Epithelial cell of proximal tubule (primary cell): ENCODE measurements at regions not wholly inside any gene's neighbourhood (a gene's known extent, or its start where the extent isn't known, plus 50 kb on each side); places are given as distances from the start of the nearest gene placed in this dataset.

Experiments
- DNase-seq: peaks from one replicate; pipeline ENCODE4 v3.0.0-alpha.2; 2011; ENCODE audit warnings: low read depth
- H3K4me3 ChIP-seq: 2 replicates; pipeline ENCODE4 v1.5.1; 2011; ENCODE audit warnings: low read depth, mild to moderate bottlenecking, low read length
- TF ChIP-seq, protein P1 (sequence below): conservative IDR thresholded peaks from 2 replicates; pipeline ENCODE4 v1.5.1; 2012; ENCODE audit warnings: low read depth, mild to moderate bottlenecking, low read length

DNA sequence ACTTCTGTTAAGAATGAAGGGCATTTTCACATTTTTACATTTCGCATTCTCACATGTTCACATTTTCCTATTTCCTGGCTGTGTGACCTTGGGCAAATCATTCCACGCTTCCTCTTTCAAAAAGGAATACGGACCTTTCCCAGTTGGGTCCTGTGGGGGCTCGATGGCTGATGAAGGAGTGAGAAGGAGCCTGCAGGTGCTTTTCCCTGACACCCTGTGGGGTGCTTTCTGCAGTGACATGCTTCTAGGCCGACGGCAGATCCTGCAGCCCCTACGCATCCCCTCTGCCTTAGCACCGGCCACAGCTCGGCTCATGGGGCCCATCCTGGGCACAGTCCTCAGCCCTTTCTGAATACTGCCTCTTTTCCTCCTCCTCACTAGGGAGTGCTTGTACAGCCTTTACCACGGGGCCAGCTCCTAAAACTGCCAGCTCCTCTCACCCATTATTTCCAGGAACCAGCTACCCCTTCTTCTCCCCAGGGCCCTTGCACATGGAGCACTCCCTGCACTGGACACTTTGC is 91.0 kb downstream of the FOXL1 start:
- TF ChIP-seq, protein P1, sequence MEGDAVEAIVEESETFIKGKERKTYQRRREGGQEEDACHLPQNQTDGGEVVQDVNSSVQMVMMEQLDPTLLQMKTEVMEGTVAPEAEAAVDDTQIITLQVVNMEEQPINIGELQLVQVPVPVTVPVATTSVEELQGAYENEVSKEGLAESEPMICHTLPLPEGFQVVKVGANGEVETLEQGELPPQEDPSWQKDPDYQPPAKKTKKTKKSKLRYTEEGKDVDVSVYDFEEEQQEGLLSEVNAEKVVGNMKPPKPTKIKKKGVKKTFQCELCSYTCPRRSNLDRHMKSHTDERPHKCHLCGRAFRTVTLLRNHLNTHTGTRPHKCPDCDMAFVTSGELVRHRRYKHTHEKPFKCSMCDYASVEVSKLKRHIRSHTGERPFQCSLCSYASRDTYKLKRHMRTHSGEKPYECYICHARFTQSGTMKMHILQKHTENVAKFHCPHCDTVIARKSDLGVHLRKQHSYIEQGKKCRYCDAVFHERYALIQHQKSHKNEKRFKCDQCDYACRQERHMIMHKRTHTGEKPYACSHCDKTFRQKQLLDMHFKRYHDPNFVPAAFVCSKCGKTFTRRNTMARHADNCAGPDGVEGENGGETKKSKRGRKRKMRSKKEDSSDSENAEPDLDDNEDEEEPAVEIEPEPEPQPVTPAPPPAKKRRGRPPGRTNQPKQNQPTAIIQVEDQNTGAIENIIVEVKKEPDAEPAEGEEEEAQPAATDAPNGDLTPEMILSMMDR: no peak
- H3K4me3 ChIP-seq: no peak overlapping the region
- DNase-seq: no peak

DNA sequence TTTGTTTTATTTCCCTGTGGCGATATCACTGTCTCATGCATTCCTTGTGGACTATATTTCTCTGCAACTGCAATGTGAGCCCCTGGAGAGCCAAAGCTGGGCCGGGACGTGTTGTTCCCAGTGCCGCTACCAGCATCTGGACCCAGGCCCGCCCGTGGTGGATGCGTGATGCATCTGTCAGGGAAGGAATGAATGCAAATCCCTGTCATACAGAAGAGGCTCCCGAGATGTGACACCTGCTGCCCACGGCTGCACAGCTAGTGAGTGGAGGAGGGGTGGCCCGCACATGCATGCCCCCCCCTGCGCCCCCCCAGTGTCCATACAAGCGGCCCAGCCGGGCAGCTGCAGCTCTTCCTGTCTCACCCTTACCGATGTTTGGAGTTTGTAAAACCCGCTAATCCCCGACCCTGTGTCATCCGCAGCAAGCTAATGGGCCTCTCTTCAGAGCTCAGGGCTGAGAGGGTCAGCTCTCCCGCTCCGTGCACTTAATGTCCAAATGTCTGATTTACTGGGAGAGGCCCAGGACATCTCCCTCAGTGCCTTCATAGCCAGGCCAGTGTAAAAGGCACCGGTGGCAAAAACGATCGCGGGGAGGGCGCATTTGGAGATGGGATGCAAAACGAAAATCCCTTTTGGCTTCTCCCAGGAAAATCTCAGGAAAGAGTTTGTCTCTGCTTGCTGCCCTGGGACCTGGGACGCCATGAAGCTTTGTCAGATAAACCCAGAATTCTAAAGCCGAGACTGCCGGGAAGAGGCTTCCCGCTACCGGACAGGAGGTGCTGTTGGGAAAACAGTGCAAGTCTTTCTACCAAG is 91.8 kb downstream of the FOXL1 start:
- no peak overlapping the region for H3K4me3 ChIP-seq
- TF ChIP-seq, protein P1: no peak
- DNase-seq: no peak

DNA sequence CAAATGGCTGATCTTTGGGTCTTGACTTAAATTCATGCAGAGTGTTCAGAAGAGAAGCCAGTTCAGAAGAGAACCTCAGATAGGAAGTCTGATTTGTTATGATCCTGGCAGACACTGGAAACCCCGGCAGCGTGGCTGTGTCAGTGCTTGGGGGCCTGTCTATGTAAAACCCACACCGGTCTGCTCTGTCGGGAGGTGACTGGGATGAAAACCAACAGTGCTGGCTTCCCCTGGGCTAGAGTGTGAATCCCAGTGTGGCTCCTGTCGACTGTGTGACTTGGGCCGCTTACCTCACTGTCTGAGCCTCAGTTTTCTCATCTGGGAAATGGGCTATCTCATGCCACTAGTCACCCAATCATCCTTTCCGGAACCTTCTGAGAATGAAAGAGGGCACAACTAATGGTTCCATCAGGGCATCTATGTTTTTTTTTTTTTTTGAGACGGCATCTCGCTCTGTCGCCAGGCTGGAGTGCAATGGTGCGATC is 92.4 kb downstream of the FOXL1 start:
- H3K4me3 ChIP-seq: no peak overlapping the region
- TF ChIP-seq, protein P1: no peak
- DNase-seq: no peak

DNA sequence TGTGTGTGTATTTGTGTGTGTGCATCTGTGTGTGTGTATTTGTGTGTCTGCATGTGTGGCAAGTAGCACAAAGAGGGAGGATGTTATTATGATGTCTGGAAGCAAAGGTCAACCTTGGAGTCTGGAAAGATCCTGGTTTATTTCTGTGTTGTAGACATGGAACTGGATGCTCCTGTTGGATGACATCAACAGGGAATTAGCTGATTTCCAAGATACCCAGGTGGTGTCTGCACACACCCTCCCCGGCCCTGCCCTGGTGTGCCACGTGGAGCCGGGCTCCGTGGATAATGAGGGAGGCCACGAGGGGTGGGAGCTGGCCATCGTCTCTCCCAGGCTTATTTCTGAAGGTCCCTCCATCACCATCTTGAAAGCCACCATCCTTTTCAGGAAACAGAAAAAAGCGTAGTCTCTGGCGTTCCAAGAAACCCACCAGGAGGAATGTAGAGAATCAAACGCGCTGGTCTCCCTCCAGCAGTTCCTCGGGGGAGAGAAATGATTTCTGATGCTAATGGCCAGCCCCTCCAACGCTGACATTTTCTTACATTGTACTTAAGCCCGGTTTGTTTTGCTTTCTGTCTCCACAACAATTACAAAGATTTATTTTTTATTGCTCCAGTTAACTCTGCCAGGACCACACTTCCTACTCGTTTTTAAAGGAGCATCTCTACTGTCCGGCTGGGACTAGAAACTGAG is 93.3 kb downstream of the FOXL1 start:
- no peak overlapping the region for H3K4me3 ChIP-seq
- no peak for DNase-seq
- TF ChIP-seq, protein P1: no peak

DNA sequence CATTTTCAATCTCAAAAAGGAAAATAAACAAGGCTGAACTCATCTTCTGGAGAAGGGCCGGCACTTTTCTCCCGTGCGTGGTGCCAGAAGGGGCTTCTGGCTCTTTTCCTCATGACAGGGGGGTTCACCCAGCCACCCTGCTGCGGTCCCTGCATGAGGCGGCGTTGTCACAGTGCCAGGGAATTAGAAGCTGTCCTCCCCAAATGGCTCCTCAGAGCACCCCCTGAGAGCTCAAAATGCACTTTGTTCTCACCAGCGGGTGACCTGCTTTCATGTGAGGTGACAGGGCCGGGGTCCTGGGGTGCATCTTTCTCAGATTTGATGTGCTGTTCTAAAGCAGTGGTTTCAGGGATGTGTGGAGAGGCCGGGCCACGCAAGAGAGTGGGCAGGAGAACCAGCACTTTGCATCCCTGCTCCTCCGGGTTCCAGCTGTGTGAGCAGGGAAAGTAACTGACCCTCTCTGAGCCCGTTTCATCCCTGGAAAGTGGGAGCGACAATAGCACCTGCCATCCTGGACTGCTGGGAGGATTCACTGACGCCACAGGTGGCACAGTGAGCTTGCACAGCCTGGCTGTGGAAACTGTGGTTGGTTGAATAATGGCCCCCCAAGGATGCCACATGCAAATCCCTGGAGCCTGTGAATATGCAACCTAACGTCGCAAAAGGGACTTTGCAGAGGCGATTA is 94.0 kb downstream of the FOXL1 start:
- DNase-seq: no peak
- no peak overlapping the region for H3K4me3 ChIP-seq
- TF ChIP-seq, protein P1: no peak

DNA sequence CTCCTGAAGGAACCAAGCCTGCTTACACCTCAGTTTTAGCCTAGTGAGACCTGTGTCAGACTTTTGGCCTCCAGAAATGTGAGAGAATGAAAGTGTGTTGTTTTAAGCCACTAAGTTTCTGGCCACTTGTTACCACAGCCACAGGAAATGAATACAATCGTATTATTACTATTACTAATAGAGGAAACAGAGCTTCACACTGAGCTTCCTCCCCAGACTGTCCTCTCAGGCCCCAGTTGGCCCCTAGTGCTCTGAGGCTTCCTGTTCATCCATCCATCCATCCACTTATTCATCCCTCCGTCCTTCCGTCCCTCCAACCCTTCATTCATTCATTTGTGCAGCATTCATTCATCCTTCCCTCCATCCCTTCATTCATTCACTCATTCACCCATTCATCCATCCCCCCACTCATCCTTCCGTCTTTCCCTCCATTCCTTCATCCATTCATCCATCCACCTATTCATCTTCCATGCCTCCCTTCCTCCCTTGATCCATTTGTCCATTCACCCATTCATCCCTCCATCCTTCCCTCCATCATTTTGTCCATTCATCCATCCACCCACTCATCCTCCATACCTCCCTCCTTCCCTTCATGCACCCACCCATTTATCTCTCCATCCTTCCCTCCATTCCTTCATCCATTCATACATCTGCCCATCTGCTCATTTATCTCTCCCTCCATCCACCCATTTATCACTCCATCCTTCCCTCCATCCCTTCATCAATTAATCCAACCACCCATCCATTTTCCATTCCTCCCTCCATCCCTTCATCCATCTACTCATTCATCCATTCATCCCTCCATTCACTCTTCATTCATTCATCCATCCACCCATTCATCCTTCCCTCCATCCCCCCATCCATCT is 95.0 kb downstream of the FOXL1 start:
- TF ChIP-seq, protein P1: no peak
- no peak overlapping the region for H3K4me3 ChIP-seq
- DNase-seq: no peak
